ENCODE measurements at regions not wholly inside any gene's neighbourhood (a gene's known extent, or its start where the extent isn't known, plus 50 kb on each side); places are given as distances from the start of the nearest gene placed in this dataset.

DNA sequence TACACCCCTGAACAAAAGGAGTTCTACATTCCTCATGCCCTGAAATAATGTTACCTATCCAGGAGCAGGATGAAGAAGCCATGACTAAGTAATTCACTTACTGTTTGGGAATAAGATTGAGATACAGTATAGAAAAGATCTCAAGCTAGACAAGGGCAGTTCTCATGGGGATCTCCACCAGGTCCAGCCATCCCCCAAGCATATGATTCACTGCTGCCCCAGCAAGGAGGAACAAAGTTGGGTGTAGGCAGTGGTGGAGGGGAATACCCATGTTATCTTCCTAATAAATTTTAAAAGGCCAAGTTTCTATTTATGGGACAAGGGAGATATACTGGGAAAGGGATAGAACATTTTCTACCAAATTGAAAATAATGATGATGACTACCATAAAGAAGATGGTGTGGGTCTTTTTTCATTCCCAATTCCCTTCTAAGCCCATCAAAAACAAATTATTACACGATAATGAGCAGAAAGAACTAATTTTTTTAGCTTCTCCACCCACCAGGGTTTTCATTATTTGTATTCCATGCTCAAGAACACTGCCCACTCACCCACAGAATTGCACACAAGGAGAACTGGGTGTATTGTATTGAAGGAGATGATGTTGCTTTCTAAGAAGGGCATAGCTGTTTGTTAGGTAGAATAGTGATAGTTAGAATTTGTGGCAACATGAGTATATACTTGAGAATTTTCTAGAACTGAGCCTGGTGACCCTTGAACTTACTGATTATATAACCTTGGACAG, 204.6 kb downstream of the BTG1 start:
- TF ChIP-seq CTCF (conservative IDR thresholded peaks at IDR 0.05; ENCODE audit: low read depth, low read length) = no peak
- TF ChIP-seq EZH2 (IDR thresholded peaks at IDR 0.05; ENCODE audit: low read length, unreplicated experiment) = no peak

Data from PC-3 (cell line).